GM20000 (cell line): ENCODE measurements at regions not wholly inside any gene's neighbourhood (a gene's known extent, or its start where the extent isn't known, plus 50 kb on each side); places are given as distances from the start of the nearest gene placed in this dataset.

Source experiments
- DNase-seq: peaks from one replicate; pipeline ENCODE4 v3.0.0; 2012; ENCODE audit warnings: low spot score
- CTCF ChIP-seq: IDR thresholded peaks from 2 replicates; pipeline ENCODE4 v1.5.1; 2012; ENCODE audit warnings: mild to moderate bottlenecking, control low read depth; ENCODE audit errors: extremely low read depth, missing control alignments

- DNase-seq, result no peak
Measured at GRCh38 chr17:56096026-56096810, 57.1 kb upstream of the ANKFN1 start.

GRCh38 chr17:56098746-56099145 lies 54.5 kb upstream of the ANKFN1 start:
- DNase-seq, result no peak
- no peak for TF ChIP-seq CTCF

More at GRCh38 chr17:56096026-56096810, 57.1 kb upstream of the ANKFN1 start:
- TF ChIP-seq CTCF, result no peak

GRCh38 chr17:56099649-56100048 lies 53.6 kb upstream of the ANKFN1 start:
- no peak for TF ChIP-seq CTCF
- no peak for DNase-seq
